Gastroesophageal sphincter (tissue), 4 donors: ENCODE measurements at regions not wholly inside any gene's neighbourhood (a gene's known extent, or its start where the extent isn't known, plus 50 kb on each side); places are given as distances from the start of the nearest gene placed in this dataset.
"Not testable (repeated sequence)": the region's sequence is repeated elsewhere in the genome, so short reads cannot be mapped to it uniquely, and the experiment has no call there.

Experiments
- ATAC-seq: fragments of 150-250 bp; one replicate; pipeline ENCODE4 v1.9.1; 2016; ENCODE audit warnings: mild to moderate bottlenecking, moderate library complexity
- H3K27ac ChIP-seq, 4 donors: fragments of 200-600 bp; sonication (generic) in 3 of 4; 1 replicate in 3 of 4; 2 replicates in 1 of 4; pipeline ENCODE4 v1.5.1; 2016 to 2019
- H3K27me3 ChIP-seq: fragments of 200-600 bp; sonication (generic); one replicate; pipeline ENCODE4 v1.5.1; 2019
- H3K36me3 ChIP-seq, 2 donors: fragments of 200-600 bp; sonication (generic); one replicate each; pipeline ENCODE4 v1.5.1; 2019; ENCODE audit warnings: control low read depth in 1 of 2
- H3K4me1 ChIP-seq, 3 donors: fragments of 200-600 bp; sonication (generic); 1 replicate in 2 of 3; 2 replicates in 1 of 3; pipeline ENCODE4 v1.5.1; 2016 to 2019; ENCODE audit warnings: control low read depth in 2 of 3
- H3K4me3 ChIP-seq, 2 donors: fragments of 200-600 bp; sonication (generic); one replicate each; pipeline ENCODE4 v1.5.1; 2019; ENCODE audit warnings: mild to moderate bottlenecking in 1 of 2, moderate library complexity in 1 of 2
- H3K9me3 ChIP-seq, 3 donors: fragments of 200-600 bp; sonication (generic); one replicate each; pipeline ENCODE4 v1.5.1; 2017 to 2019; ENCODE audit warnings: control low read depth in 2 of 3
- POLR2A ChIP-seq, 2 donors: fragments of 450-650 bp; IDR thresholded peaks; one replicate each; pipeline ENCODE4 v1.6.1; 2017; ENCODE audit warnings: antibody characterized with exemption in 2 of 2, mild to moderate bottlenecking in 2 of 2, moderate library complexity in 1 of 2
- WGBS, 2 donors: methylation state at CpG; one replicate each; pipeline ENCODE4 v1.1.5; 2018; ENCODE audit warnings: low coverage in 1 of 2; 5-methylcytosine and 5-hydroxymethylcytosine counted together

GRCh38 chr9:62798884-62799850, 1609.3 kb downstream of the SPATA31A7 start:
- not testable (repeated sequence) for H3K36me3 ChIP-seq, ATAC-seq, H3K27ac ChIP-seq, H3K9me3 ChIP-seq
- Histone ChIP-seq H3K4me3 (peak overlapping the region in 1 of 2 donors; percentile 56), H3K4me1 (peaks cover 0 to 40% (median 21%) of the 10 kb centered on the region in 3 donors), H3K27me3 (peaks cover 48% of the 10 kb centered on the region)
- 18 to 23% methylated on average over 34 to 35 of the region's 35 CpGs for WGBS, 2 donors

- WGBS, 2 donors: 13 to 52% methylated on average over 6 to 30 of the region's 36 CpGs
- not testable (repeated sequence) for H3K36me3 ChIP-seq, H3K9me3 ChIP-seq
- ATAC-seq: peak; percentile 32
- H3K27ac ChIP-seq: peak overlapping the region in 1 of 4 donors; percentile 26
- peak overlapping the region in 1 of 2 donors; percentile 56 for H3K4me3 ChIP-seq
- H3K4me1 ChIP-seq: peaks cover 0 to 40% (median 21%) of the 10 kb centered on the region in 3 donors
- peaks cover 56% of the 10 kb centered on the region for H3K27me3 ChIP-seq
Measured at GRCh38 chr9:62799851-62800371, 1610.1 kb downstream of the SPATA31A7 start.

GRCh38 chr9:62800451-62801371, 1610.9 kb downstream of the SPATA31A7 start:
- H3K9me3 ChIP-seq, ATAC-seq, H3K36me3 ChIP-seq: not testable (repeated sequence)
- Histone ChIP-seq H3K4me3 (peak overlapping the region in 1 of 2 donors; percentile 56), H3K27ac (peak overlapping the region in 1 of 4 donors; percentile 26), H3K27me3 (peaks cover 64% of the 10 kb centered on the region), H3K4me1 (peaks cover 0 to 40% (median 21%) of the 10 kb centered on the region in 3 donors)
- WGBS, 2 donors: 27% methylated on average over 23 to 26 of the region's 30 CpGs

GRCh38 chr9:62801372-62801811, 1611.6 kb downstream of the SPATA31A7 start:
- 23 to 30% methylated on average over 14 to 15 of the region's 15 CpGs for WGBS, 2 donors
- H3K4me3 ChIP-seq: peak overlapping the region in 1 of 2 donors; percentile 56
- peak overlapping the region in 1 of 4 donors; percentile 12 for H3K27ac ChIP-seq
- not testable (repeated sequence) for H3K9me3 ChIP-seq, ATAC-seq, H3K36me3 ChIP-seq
- peaks cover 69% of the 10 kb centered on the region for H3K27me3 ChIP-seq
- peaks cover 0 to 40% (median 21%) of the 10 kb centered on the region in 3 donors for H3K4me1 ChIP-seq

- TF ChIP-seq POLR2A (IDR thresholded peaks at IDR 0.05): peak in 1 of 2 donors; percentile 25
- Histone ChIP-seq H3K4me1 (peaks cover 0 to 40% (median 21%) of the 10 kb centered on the region in 3 donors), H3K4me3 (peak overlapping the region; percentile 4 to 56), H3K27ac (peak overlapping the region in 3 of 4 donors; percentile 40 to 65 (median 59)), H3K27me3 (peaks cover 69% of the 10 kb centered on the region)
- not testable (repeated sequence) for H3K9me3 ChIP-seq, H3K36me3 ChIP-seq
- peak; percentile 95 for ATAC-seq
- WGBS, 2 donors: 1 to 10% methylated on average over 27 to 31 of the region's 63 CpGs
Measured at GRCh38 chr9:62801961-62802718, 1612.3 kb downstream of the SPATA31A7 start.

GRCh38 chr9:62802719-62803079, 1612.9 kb downstream of the SPATA31A7 start:
- not testable (repeated sequence) for H3K36me3 ChIP-seq, H3K9me3 ChIP-seq, ATAC-seq
- 3 to 9% methylated on average over 9 of the region's 9 CpGs for WGBS, 2 donors
- H3K4me1 ChIP-seq: peaks cover 0 to 40% (median 21%) of the 10 kb centered on the region in 3 donors
- peak overlapping the region in 3 of 4 donors; percentile 40 to 65 (median 59) for H3K27ac ChIP-seq
- H3K4me3 ChIP-seq: peak overlapping the region; percentile 4 to 56
- H3K27me3 ChIP-seq: peaks cover 69% of the 10 kb centered on the region

GRCh38 chr9:62803099-62803498, 1613.3 kb downstream of the SPATA31A7 start:
- H3K27ac ChIP-seq, ATAC-seq, H3K36me3 ChIP-seq, H3K9me3 ChIP-seq: not testable (repeated sequence)
- H3K4me3 ChIP-seq: peak overlapping the region in 1 of 2 donors; percentile 56
- peaks cover 72% of the 10 kb centered on the region for H3K27me3 ChIP-seq
- 33 to 47% methylated on average over 2 of the region's 2 CpGs for WGBS, 2 donors
- H3K4me1 ChIP-seq: peaks cover 0 to 40% (median 21%) of the 10 kb centered on the region in 3 donors

GRCh38 chr9:62804314-62804713, 1614.5 kb downstream of the SPATA31A7 start:
- not testable (repeated sequence) for H3K9me3 ChIP-seq, H3K27ac ChIP-seq, H3K36me3 ChIP-seq, H3K4me3 ChIP-seq, ATAC-seq
- peaks cover 0 to 33% (median 18%) of the 10 kb centered on the region in 3 donors for H3K4me1 ChIP-seq
- peaks cover 67% of the 10 kb centered on the region for H3K27me3 ChIP-seq
- 22 to 25% methylated on average over 1 of the region's 1 CpG for WGBS, 2 donors

- 25 to 39% methylated on average over 3 of the region's 3 CpGs for WGBS, 2 donors
- H3K4me1 ChIP-seq, H3K27ac ChIP-seq, H3K36me3 ChIP-seq, H3K4me3 ChIP-seq, H3K9me3 ChIP-seq, ATAC-seq: not testable (repeated sequence)
- peaks cover 45% of the 10 kb centered on the region for H3K27me3 ChIP-seq
Measured at GRCh38 chr9:62807424-62807823, 1617.6 kb downstream of the SPATA31A7 start.

GRCh38 chr9:62808081-62808480, 1618.2 kb downstream of the SPATA31A7 start:
- H3K9me3 ChIP-seq, H3K4me3 ChIP-seq, H3K4me1 ChIP-seq, H3K27ac ChIP-seq, ATAC-seq, H3K36me3 ChIP-seq: not testable (repeated sequence)
- H3K27me3 ChIP-seq: peaks cover 42% of the 10 kb centered on the region
- WGBS, 2 donors: 39 to 53% methylated on average over 3 of the region's 3 CpGs

GRCh38 chr9:62810318-62810717, 1620.5 kb downstream of the SPATA31A7 start:
- ATAC-seq, H3K4me1 ChIP-seq, H3K4me3 ChIP-seq, H3K9me3 ChIP-seq, H3K27ac ChIP-seq, H3K36me3 ChIP-seq: not testable (repeated sequence)
- WGBS, 2 donors: 48 to 79% methylated on average over 3 to 6 of the region's 6 CpGs
- peaks cover 29% of the 10 kb centered on the region for H3K27me3 ChIP-seq

GRCh38 chr9:62810811-62811315, 1621.0 kb downstream of the SPATA31A7 start:
- ATAC-seq, H3K4me1 ChIP-seq, H3K27ac ChIP-seq, H3K4me3 ChIP-seq, H3K9me3 ChIP-seq, H3K36me3 ChIP-seq: not testable (repeated sequence)
- H3K27me3 ChIP-seq: peaks cover 23% of the 10 kb centered on the region
- 63 to 65% methylated on average over 4 to 5 of the region's 5 CpGs for WGBS, 2 donors
